CD14-positive monocyte (primary cell): ENCODE measurements at regions not wholly inside any gene's neighbourhood (a gene's known extent, or its start where the extent isn't known, plus 50 kb on each side); places are given as distances from the start of the nearest gene placed in this dataset.

Experiments used
- DNase-seq, 3 donors: peaks; one replicate each; pipeline ENCODE4 v3.0.0-alpha.2; 2011 to 2022
- H2AFZ ChIP-seq: 2 replicates; pipeline ENCODE4 v1.6.0; 2012; ENCODE audit warnings: mild to moderate bottlenecking, low read depth, low read length, inconsistent platforms; ENCODE audit not compliant: insufficient read depth, poor library complexity, severe bottlenecking
- H3K27ac ChIP-seq, 2 donors: 1 replicate in 1 of 2; 2 replicates in 1 of 2; pipeline ENCODE4 v1.5.1; 2012 to 2013; ENCODE audit warnings: low read length in 2 of 2, control low read depth in 1 of 2, inconsistent platforms in 1 of 2, low read depth in 1 of 2, mild to moderate bottlenecking in 1 of 2
- H3K27me3 ChIP-seq, 2 donors: one replicate each; pipeline versions ENCODE4 v1.6.0 to v1.6.1; 2011 to 2013; ENCODE audit warnings: low read length in 2 of 2; ENCODE audit not compliant: control insufficient read depth in 2 of 2, insufficient read depth in 2 of 2
- H3K36me3 ChIP-seq, 2 donors: replicated peaks in 1 of 2; 1 replicate in 1 of 2; 2 replicates in 1 of 2; pipeline versions ENCODE4 v1.5.1 to v1.6.1; 2012 to 2013; ENCODE audit warnings: low read length in 2 of 2, control low read depth in 1 of 2, inconsistent platforms in 1 of 2, mild to moderate bottlenecking in 1 of 2; ENCODE audit not compliant: insufficient read depth in 2 of 2, control insufficient read depth in 1 of 2
- H3K4me1 ChIP-seq, 2 donors: 1 replicate in 1 of 2; 2 replicates in 1 of 2; pipeline versions ENCODE4 v1.5.1 to v1.6.1; 2012 to 2013; ENCODE audit warnings: low read length in 2 of 2, control low read depth in 1 of 2, inconsistent platforms in 1 of 2, mild to moderate bottlenecking in 1 of 2, moderate library complexity in 1 of 2; ENCODE audit not compliant: insufficient read depth in 2 of 2, control insufficient read depth in 1 of 2
- H3K4me2 ChIP-seq: replicated peaks from 2 replicates; pipeline ENCODE3; 2012; ENCODE audit warnings: low read length, moderate library complexity, mild to moderate bottlenecking; ENCODE audit not compliant: poor library complexity, severe bottlenecking; ENCODE audit errors: extremely low read depth
- H3K4me3 ChIP-seq, 3 experiments: fragments of 200-600 bp in 1 of 3; sonication (generic) in 1 of 3; replicated peaks in 1 of 3; 1 replicate in 2 of 3; 2 replicates in 1 of 3; pipeline ENCODE4 v1.5.1; 2011 to 2013; ENCODE audit warnings: low read length in 3 of 3, mild to moderate bottlenecking in 3 of 3, control low read depth in 2 of 3, low read depth in 2 of 3, inconsistent platforms in 1 of 3, moderate library complexity in 1 of 3
- H3K79me2 ChIP-seq: 2 replicates; pipeline ENCODE4 v1.6.0; 2012; ENCODE audit warnings: mild to moderate bottlenecking, control low read depth, inconsistent platforms, low read length, moderate library complexity; ENCODE audit not compliant: insufficient read depth
- H3K9ac ChIP-seq: 2 replicates; pipeline ENCODE4 v1.6.0; 2017; ENCODE audit warnings: low read length, mild to moderate bottlenecking; ENCODE audit not compliant: insufficient read depth, poor library complexity, severe bottlenecking
- H3K9me3 ChIP-seq, 2 donors: replicated peaks in 1 of 2; 1 replicate in 1 of 2; 2 replicates in 1 of 2; pipeline versions ENCODE4 v1.5.1 to v1.6.1; 2012 to 2013; ENCODE audit warnings: low read length in 2 of 2, control low read depth in 1 of 2; ENCODE audit not compliant: control insufficient read depth in 1 of 2, insufficient read depth in 1 of 2
- H4K20me1 ChIP-seq: 2 replicates; pipeline ENCODE4 v1.6.0; 2012; ENCODE audit warnings: mild to moderate bottlenecking, low read length, control low read depth, moderate library complexity; ENCODE audit not compliant: insufficient read depth
- H3K27ac Mint-ChIP-seq, 7 donors: one replicate each; pipeline ENCODE4 v1.8.0; 2020; ENCODE audit warnings: mild to moderate bottlenecking in 7 of 7, mixed read lengths in 7 of 7, moderate library complexity in 6 of 7, inconsistent platforms in 2 of 7
- H3K27me3 Mint-ChIP-seq, 3 donors: one replicate each; pipeline ENCODE4 v1.8.0; 2021 to 2022; ENCODE audit warnings: low read depth in 3 of 3, mild to moderate bottlenecking in 3 of 3, mixed read lengths in 3 of 3, moderate library complexity in 3 of 3, inconsistent platforms in 1 of 3
- H3K36me3 Mint-ChIP-seq, 2 donors: one replicate each; pipeline ENCODE4 v1.8.0; 2020; ENCODE audit warnings: mixed read lengths in 2 of 2, inconsistent platforms in 1 of 2, mild to moderate bottlenecking in 1 of 2
- H3K4me1 Mint-ChIP-seq: one replicate; pipeline ENCODE4 v1.8.0; 2020; ENCODE audit warnings: mild to moderate bottlenecking, mixed read lengths
- H3K4me3 Mint-ChIP-seq, 2 donors: one replicate each; pipeline ENCODE4 v1.8.0; 2020; ENCODE audit warnings: mild to moderate bottlenecking in 2 of 2, mixed read lengths in 2 of 2, moderate library complexity in 1 of 2
- H3K9me3 Mint-ChIP-seq, 7 donors: one replicate each; pipeline ENCODE4 v1.8.0; 2020 to 2022; ENCODE audit warnings: mixed read lengths in 7 of 7, mild to moderate bottlenecking in 6 of 7, moderate library complexity in 6 of 7, inconsistent platforms in 2 of 7
- WGBS: methylation state at CpG from one replicate; pipeline ENCODE4 v1.1.5; 2013; ENCODE audit warnings: missing lambda C conversion rate; ENCODE audit not compliant: insufficient coverage; 5-methylcytosine and 5-hydroxymethylcytosine counted together
- intact Hi-C, 2 donors: fragments of 100-400 bp; cut with micrococcal nuclease; formaldehyde crosslinking; loops; one replicate each; pipeline versions ENCODE4 v1.15.0 to v1.15.1; 2023
- TF ChIP-seq, protein P1 (sequence below): fragments of 200-600 bp; IDR thresholded peaks from one replicate; pipeline ENCODE4 v1.8.0; 2022; ENCODE audit warnings: antibody characterized with exemption, mild to moderate bottlenecking

GRCh38 chr17:71572343-71572742 is 548.5 kb upstream of the SOX9 start:
- Histone ChIP-seq H3K9ac (no peak overlapping the region), H4K20me1 (no peaks in the 10 kb centered on the region), H3K79me2 (no peaks in the 10 kb centered on the region), H2AFZ (no peak overlapping the region), H3K36me3 (no peaks in the 10 kb centered on the region), H3K27ac (no peak overlapping the region), H3K9me3 (peaks cover 0 to 11% of the 10 kb centered on the region in 2 donors), H3K27me3 (no peaks in the 10 kb centered on the region), H3K4me3 (no peak overlapping the region), H3K4me1 (no peaks in the 10 kb centered on the region), H3K4me2 (no peak overlapping the region)
- Mint-ChIP-seq H3K27me3 (no peaks in the 10 kb centered on the region), H3K4me3 (no peak overlapping the region), H3K4me1 (no peaks in the 10 kb centered on the region), H3K9me3 (peaks cover 0 to 12% (median 6%) of the 10 kb centered on the region in 7 donors), H3K36me3 (no peaks in the 10 kb centered on the region), H3K27ac (no peak overlapping the region)
- TF ChIP-seq, protein P1, sequence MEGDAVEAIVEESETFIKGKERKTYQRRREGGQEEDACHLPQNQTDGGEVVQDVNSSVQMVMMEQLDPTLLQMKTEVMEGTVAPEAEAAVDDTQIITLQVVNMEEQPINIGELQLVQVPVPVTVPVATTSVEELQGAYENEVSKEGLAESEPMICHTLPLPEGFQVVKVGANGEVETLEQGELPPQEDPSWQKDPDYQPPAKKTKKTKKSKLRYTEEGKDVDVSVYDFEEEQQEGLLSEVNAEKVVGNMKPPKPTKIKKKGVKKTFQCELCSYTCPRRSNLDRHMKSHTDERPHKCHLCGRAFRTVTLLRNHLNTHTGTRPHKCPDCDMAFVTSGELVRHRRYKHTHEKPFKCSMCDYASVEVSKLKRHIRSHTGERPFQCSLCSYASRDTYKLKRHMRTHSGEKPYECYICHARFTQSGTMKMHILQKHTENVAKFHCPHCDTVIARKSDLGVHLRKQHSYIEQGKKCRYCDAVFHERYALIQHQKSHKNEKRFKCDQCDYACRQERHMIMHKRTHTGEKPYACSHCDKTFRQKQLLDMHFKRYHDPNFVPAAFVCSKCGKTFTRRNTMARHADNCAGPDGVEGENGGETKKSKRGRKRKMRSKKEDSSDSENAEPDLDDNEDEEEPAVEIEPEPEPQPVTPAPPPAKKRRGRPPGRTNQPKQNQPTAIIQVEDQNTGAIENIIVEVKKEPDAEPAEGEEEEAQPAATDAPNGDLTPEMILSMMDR = no peak
- DNase-seq = no peak
- WGBS = 71% methylated on average over 1 of the region's 2 CpGs
- intact Hi-C loops = no loop called here

DNA sequence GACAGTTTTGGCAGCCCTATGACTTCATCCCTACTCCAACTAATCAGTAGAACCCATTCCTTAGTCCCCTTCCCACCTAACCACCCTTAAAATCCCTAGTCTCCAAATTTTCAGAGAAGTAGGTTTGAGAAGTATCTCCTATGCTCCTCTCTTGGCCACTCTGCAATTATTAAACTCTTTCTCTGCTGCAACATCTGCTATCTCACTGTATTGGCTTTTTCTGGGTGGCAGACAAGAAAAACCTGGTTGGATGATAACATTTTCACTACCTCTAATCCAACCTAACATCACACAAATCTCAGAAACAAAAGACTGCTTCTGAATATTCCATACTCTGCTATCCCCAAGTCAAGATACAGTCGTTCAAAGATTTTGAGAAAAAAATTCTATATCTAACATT is 542.4 kb upstream of the SOX9 start:
- Mint-ChIP-seq H3K4me1 (no peaks in the 10 kb centered on the region), H3K27ac (no peak overlapping the region), H3K27me3 (peaks cover 0 to 2% (median 0%) of the 10 kb centered on the region in 3 donors), H3K36me3 (no peaks in the 10 kb centered on the region), H3K4me3 (no peak overlapping the region), H3K9me3 (peaks cover 2 to 19% (median 6%) of the 10 kb centered on the region in 7 donors)
- no peaks in the 10 kb centered on the region for H3K79me2 ChIP-seq
- intact Hi-C loops = no loop called here
- no peak overlapping the region for H3K4me3 ChIP-seq
- H3K4me1 ChIP-seq = no peaks in the 10 kb centered on the region
- DNase-seq = no peak
- H3K9ac ChIP-seq = no peak overlapping the region
- peaks cover 0 to 11% of the 10 kb centered on the region in 2 donors for H3K9me3 ChIP-seq
- no peaks in the 10 kb centered on the region for H4K20me1 ChIP-seq
- H2AFZ ChIP-seq = no peak overlapping the region
- no peak overlapping the region for H3K4me2 ChIP-seq
- H3K27me3 ChIP-seq = no peaks in the 10 kb centered on the region
- TF ChIP-seq, protein P1 = no peak
- WGBS = no CpG with 5 or more reads among the region's 1 CpG
- H3K36me3 ChIP-seq = no peaks in the 10 kb centered on the region
- no peak overlapping the region for H3K27ac ChIP-seq
